GM13977 (cell line): ENCODE measurements at regions not wholly inside any gene's neighbourhood (a gene's known extent, or its start where the extent isn't known, plus 50 kb on each side); places are given as distances from the start of the nearest gene placed in this dataset.

Experiments
- DNase-seq: peaks from one replicate; pipeline ENCODE4 v3.0.0; 2012; ENCODE audit warnings: low spot score
- in situ Hi-C: fragments of 300-500 bp; cut with MboI; formaldehyde crosslinking; loops from one replicate; pipeline ENCODE4 v1.12.0; 2022; ENCODE audit warnings: low sequenced_read_pairs, low pct_unique_long_range_greater_than_20kb, mixed read lengths, inconsistent platforms; ENCODE audit not compliant: unreplicated experiment
- TF ChIP-seq, protein P1 (sequence below): IDR thresholded peaks from 2 replicates; pipeline ENCODE4 v1.5.1; 2012; ENCODE audit warnings: mild to moderate bottlenecking, control low read depth; ENCODE audit not compliant: insufficient read depth; ENCODE audit errors: extremely low read depth, missing control alignments

GRCh38 chr4:58138786-58139668 is 1028.8 kb upstream of the IGFBP7 start:
- TF ChIP-seq, protein P1, sequence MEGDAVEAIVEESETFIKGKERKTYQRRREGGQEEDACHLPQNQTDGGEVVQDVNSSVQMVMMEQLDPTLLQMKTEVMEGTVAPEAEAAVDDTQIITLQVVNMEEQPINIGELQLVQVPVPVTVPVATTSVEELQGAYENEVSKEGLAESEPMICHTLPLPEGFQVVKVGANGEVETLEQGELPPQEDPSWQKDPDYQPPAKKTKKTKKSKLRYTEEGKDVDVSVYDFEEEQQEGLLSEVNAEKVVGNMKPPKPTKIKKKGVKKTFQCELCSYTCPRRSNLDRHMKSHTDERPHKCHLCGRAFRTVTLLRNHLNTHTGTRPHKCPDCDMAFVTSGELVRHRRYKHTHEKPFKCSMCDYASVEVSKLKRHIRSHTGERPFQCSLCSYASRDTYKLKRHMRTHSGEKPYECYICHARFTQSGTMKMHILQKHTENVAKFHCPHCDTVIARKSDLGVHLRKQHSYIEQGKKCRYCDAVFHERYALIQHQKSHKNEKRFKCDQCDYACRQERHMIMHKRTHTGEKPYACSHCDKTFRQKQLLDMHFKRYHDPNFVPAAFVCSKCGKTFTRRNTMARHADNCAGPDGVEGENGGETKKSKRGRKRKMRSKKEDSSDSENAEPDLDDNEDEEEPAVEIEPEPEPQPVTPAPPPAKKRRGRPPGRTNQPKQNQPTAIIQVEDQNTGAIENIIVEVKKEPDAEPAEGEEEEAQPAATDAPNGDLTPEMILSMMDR = no peak
- in situ Hi-C loops = no loop called here
- DNase-seq = no peak

DNA sequence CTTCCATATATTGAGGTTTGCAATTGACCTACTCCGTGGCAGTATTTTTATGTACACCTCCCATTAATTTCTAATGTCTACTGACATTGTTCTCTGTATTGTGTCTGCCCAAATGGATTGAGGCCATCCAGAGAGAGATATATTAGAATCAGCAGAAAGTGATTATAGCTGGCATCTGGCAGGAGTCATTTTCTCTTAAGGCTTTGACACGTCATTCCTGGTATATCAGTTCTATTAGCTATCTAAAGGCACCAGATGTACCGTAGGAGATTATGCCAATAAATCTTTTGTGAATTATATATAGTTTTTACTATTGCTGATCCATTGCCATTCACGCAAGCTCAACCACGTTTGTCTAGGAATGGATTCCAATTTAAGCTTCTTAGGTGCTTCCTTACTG is 1026.4 kb upstream of the IGFBP7 start:
- no peak for DNase-seq
- in situ Hi-C loops = no loop called here
- TF ChIP-seq, protein P1 = no peak

DNA sequence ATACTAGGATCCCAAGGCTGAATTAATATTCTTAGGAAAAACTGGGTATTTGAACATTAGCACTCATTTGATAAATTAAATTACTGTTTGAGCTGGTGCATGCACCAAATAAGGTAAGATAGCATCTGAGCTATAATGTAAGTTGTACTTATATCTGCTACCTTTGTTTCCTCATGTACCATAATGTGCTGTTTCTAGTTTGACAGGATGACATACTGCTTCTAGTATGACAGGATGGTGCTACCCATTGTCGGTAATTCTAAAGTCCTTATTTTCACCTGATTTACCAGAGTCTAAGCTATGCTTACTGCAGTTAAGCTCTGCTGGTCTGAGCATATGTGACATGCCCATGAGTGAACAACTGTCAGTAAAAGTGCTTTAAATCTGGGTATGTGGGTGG is 1017.5 kb upstream of the IGFBP7 start:
- in situ Hi-C loops = no loop called here
- no peak for DNase-seq
- TF ChIP-seq, protein P1 = no peak

DNA sequence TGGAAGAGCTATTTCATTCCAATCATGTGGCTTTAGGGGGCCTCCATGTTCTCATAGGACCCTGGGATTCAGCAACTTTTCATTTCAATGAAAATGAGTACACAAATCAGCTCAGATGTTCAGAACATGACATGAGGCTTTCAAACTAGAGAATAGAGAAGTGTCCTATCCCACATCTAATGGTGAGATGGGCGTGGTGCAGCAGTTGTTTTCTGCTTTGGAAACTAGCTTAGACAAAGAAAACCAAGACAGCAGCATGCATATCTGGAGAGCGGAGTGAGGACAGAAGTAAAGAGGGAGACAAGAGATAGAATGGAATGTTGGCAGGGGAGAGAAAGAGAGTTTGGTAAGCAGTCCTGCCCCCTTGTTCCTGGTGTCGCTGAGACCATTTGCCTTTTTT is 1009.1 kb upstream of the IGFBP7 start:
- TF ChIP-seq, protein P1 = no peak
- in situ Hi-C loops = no loop called here

DNA sequence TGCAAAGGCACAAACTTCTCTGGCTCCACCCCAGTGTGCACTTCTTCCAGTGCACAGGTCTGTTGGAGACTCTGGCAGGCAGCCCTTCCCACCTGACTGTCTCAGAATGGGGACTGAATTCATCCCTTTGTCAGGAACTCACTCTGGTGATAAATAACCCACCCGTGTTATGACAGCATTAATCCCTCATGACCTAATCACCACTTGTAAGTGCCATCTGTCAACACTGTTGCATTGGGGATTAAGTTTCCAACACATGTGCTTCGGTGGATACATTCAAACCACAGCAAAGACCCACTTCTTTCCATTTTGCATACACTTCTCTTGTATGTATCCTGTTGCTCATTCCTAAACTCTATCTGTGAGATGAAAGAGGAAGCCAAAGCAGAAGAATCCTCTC is 1002.9 kb upstream of the IGFBP7 start:
- TF ChIP-seq, protein P1 = no peak
- no peak for DNase-seq
- in situ Hi-C loops = no loop called here

More for the DNA sequence above, 1009.1 kb upstream of the IGFBP7 start:
- no peak for DNase-seq

- in situ Hi-C loops = no loop called here
- DNase-seq = no peak
- TF ChIP-seq, protein P1 = no peak
These were observed 1001.6 kb upstream of the IGFBP7 start for GRCh38 chr4:58111818-58112217.
